GM18499 (cell line): ENCODE measurements at regions not wholly inside any gene's neighbourhood (a gene's known extent, or its start where the extent isn't known, plus 50 kb on each side); places are given as distances from the start of the nearest gene placed in this dataset.

Source experiments
- ATAC-seq: cut with Tn5 transposase; IDR thresholded peaks from one replicate; pipeline ENCODE4 v1.9.1; 2021; ENCODE audit warnings: moderate number of reproducible peaks; ENCODE audit not compliant: insufficient read depth, unreplicated experiment

DNA sequence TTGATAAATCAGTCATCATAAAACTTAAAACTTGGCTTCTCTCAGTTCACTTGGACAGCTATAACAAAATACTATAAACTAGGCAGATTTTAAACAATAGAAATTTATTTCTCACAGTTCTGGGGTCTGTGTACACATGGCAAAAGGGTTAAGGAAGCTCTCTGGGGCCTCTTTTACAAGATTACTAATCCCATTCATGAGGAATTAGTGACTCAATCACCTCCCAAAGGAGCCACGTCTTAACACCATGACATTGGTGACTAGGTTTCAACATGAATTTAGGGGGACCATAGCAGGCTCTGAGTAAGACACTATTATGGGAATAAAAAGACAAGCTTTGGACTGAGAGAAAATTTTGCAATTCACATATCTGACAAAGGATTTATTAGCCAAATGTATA is 436.5 kb downstream of the PDZRN4 start:
- no peak for ATAC-seq
